Left forelimb (tissue), 1 donor: ENCODE measurements at regions not wholly inside any gene's neighbourhood (a gene's known extent, or its start where the extent isn't known, plus 50 kb on each side); places are given as distances from the start of the nearest gene placed in this dataset.
"Not testable (repeated sequence)": the region's sequence is repeated elsewhere in the genome, so short reads cannot be mapped to it uniquely, and the experiment has no call there.

Source experiments
- DNase-seq: peaks from one replicate; pipeline ENCODE4 v3.0.0-alpha.2; 2018; ENCODE audit warnings: low spot score

DNA sequence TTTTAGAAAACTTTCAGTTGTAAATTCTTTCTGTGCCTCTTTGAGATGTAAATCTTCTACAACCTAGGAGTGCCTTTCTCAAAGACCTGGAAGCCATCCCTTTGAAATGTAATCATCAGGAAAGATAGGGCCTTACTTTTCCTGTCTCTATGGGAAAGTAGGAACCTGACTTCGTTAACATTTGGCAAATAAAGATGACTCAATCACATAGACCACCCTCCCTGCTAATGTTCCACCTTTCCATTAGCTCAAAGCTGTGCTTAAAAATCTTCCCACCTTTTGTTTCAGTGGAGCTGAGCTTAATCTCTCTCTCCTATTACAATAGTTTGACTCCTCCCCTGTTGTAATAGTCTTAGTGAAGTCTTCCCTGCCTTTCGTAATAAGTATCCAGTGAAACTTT, 247.7 kb downstream of the OLFM4 start:
- DNase-seq, result no peak

DNA sequence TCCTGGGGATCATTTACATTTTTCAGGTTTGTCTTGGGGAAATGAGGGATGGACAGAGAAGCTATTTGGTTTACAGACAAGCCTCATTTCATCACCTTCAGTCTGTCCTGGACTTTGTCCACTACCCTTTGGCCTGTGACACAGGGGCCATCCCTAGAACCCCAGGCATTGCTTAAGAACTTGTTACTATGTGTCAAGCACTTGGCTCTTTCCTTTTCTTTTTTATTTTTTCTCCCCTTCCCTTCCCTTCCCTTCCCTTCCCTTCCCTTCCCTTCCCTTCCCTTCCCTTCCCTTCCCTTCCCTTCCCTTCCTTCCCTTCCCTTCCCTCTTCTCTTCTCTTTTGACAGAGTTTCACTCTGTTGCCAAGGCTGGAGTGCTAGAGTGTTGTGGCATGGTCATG, 253.1 kb downstream of the OLFM4 start:
- DNase-seq, result no peak

GRCh38 chr13:53285896-53286430, 257.4 kb downstream of the OLFM4 start:
- DNase-seq, result no peak

- no peak for DNase-seq
These were observed 269.8 kb downstream of the OLFM4 start for GRCh38 chr13:53298396-53298795.

DNA sequence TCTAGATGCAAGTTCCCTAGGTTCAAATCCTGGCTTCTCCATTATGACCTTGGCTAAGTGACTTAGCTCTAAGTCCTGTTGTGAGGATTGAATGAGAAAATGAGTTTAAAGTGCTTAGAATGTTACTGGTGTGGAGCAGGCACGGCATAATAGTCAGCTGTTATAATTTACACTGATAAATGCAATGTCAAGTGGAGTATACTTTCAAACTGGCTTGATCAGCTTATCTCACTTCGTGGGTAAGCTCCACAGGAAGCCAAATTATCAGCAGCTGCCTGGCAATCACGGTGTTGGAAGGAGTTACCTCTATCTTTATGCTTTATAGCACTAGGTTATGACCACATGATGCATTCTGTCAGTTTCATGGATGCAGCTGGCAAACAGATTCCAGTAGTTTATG, 272.8 kb downstream of the OLFM4 start:
- no peak for DNase-seq

GRCh38 chr13:53305419-53305818, 276.8 kb downstream of the OLFM4 start:
- DNase-seq, result not testable (repeated sequence)

DNA sequence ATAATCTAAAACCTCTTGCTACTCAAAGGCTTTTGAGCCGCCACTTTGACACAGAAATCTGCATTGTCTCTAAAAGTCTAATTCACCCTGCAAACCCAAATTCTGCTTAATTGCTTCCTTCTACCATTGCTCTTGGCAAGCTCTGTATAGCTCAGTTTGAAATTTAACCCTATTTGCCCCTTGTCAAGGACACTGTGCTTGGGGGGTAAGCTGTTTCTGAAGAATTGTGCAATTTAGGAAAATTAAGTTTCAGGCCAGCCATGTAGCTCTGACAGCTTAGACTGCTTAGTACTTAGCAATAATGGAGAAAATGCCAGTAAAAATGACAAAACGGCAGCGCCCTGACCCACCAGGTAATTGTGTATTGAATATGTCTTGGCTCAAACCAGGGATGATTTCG, 282.2 kb downstream of the OLFM4 start:
- DNase-seq, result no peak

DNA sequence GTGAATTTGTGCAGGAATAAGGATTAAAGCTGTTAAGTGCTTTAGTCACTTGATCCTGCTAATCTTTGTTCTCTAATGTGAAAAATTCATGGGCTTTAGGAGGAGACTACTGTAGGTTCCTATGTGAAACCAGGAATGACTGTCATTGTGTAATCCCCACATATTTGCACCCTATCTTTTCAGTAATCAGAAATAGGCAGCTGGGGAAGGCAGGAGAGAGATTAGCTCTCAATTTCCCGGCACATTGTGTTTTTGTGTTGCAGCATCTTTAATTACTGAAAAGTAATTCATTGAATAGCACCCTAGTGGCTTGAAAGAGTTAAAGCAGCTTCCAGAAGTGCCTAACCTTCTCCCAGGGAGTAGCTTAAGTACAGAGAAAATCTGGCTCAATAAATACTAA, 282.9 kb downstream of the OLFM4 start:
- DNase-seq, result no peak

GRCh38 chr13:53321296-53321801, 292.7 kb downstream of the OLFM4 start:
- DNase-seq, result no peak

DNA sequence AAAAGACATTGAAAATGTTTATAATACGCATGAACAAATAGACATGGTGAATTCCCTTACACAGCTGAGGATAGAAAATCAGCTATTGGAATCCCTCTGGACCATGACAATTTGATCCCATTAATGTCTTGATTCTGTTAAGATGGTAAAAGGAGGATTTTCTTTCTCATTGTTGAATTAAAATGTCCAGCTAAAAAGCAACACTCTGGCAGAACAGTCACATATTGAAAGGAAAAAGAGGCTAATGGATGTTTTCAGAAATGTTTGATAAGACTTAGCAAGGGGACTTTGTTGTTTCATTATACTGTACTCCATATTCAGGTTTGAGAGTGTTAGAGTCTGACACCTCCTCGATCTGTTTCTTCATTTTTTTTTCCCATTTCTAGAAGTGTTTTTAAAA, 296.0 kb downstream of the OLFM4 start:
- DNase-seq, result no peak

GRCh38 chr13:53326716-53327115, 298.1 kb downstream of the OLFM4 start:
- no peak for DNase-seq

DNA sequence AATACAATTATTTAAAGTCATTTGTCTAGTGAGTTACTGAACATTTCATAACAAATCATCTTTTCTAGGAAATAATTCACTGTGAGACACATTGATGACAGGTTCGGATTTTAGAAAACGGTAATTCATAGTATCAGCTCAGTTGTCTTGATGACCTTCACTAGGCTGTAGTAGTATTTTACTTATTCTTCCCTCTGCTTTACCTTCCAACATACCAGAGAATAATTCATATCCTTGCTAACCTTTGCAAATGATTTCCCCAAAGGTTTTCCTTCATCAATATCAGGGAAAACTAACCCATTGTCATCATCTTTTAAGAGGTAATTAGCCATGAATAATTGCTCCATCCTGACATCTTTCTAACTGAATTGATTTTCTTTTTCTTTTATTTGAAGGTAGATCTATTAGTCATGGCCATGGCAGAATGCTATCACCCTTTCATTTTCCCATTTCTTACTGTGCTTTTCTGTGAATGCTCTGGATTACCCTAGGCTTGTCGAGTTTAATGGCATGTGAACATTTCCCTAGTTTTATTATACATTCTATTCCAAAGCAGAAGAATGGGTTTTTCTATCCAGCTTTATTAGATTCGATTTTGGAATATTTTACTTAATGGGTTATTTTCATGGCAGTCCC, 299.2 kb downstream of the OLFM4 start:
- DNase-seq, result no peak

- no peak for DNase-seq
These were observed 308.0 kb downstream of the OLFM4 start for GRCh38 chr13:53336441-53337160.

GRCh38 chr13:53338760-53339159, 310.1 kb downstream of the OLFM4 start:
- no peak for DNase-seq

DNA sequence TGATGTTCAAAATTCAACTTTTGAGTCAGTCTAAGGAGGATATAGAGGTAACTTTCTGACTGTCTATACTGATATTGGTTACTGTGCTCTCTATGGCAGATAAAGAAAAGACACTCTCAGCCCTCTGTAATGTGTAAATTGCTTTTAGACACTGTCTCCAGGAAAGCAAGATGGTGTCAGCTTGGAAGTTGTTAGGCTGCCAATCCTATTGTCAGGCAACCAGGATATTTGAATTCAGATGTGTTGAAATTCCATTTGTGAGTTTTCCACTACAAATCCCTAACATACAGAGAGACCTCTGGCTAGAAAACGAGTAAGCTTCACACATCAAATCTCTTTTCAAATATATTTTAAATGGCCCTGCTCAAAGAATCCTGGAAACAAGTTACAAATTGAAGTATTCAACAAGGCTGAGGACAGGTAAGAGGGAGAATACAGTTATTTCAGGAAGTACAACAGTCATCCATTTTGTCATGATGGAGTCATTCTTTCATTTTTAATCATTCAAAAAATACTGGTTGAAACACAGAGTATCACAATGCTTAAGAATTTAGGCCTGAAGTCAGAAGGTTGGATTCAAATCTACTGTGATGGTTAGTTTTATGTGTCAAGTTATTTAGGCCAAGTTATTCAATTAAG, 312.0 kb downstream of the OLFM4 start:
- no peak for DNase-seq

- DNase-seq, result no peak
These were observed 312.5 kb downstream of the OLFM4 start for GRCh38 chr13:53341144-53341510.

- no peak for DNase-seq
These were observed 314.2 kb downstream of the OLFM4 start for GRCh38 chr13:53342623-53343360.

GRCh38 chr13:53343361-53343744, 314.7 kb downstream of the OLFM4 start:
- DNase-seq, result no peak

DNA sequence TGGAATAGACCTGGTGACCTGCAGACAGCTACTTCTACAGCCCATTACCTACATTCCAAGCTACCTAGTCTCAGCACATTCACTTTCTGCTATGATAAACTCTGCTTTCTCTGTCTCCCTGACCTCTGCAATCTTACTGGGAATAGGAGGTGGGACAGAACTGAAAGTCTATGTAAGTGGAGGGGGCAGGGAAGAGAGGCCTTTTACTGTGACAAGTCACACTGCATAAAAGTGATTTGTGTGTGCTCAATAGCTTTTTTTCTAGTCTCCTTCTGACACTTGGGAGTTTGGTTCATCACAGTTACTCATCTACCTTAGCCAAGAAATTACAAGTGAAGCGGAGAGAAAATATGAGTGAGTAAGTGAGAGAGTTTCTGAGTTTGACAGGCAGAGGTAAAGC, 322.4 kb downstream of the OLFM4 start:
- no peak for DNase-seq

DNA sequence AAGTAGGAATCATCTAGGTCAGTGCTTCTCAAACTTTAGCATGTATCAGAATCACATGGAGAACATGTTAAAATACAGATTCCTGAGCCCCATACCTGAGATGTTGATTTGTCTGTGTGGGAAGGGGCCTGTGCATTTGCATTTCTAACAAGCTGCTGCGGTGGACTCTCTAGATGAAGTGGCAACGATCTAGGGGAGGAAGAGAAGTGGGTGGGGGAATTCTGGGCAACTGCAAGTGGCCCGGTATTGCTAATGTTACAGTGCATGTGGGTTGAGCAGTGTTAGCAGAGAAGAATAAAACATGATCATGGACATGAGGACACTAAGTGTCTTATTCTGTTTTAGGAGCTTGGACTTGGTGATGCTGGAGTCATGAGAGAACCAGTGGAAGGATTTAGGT, 329.0 kb downstream of the OLFM4 start:
- DNase-seq, result no peak

DNA sequence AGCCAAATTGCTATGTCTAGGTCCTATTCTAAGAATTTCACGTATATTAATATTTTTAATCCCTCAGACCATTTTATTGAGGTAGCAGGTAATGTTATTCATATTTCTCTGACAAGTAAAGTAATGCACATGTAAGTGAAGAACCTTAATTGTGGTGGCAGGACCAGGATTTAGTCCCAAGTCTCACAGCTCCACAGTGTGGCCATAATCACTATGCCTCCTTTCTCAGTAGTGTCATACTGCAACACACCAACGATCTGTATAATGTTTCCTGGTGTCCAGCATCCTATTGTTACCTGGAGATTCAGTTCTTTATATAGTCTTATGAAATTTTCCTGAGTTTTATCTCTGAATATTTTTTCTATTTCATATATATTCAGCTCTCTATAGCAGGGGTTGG, 340.3 kb downstream of the OLFM4 start:
- no peak for DNase-seq

- DNase-seq, result no peak
These were observed 350.9 kb downstream of the OLFM4 start for GRCh38 chr13:53379485-53379884.
